Lower leg skin (tissue), 4 donors: ENCODE measurements at regions not wholly inside any gene's neighbourhood (a gene's known extent, or its start where the extent isn't known, plus 50 kb on each side); places are given as distances from the start of the nearest gene placed in this dataset.

ENCODE experiments used
- DNase-seq, 2 donors: peaks; one replicate each; pipeline ENCODE4 v3.0.0-alpha.2; 2019; ENCODE audit warnings: low spot score in 2 of 2
- H3K4me3 ChIP-seq: fragments of 200-600 bp; sonication (generic); 2 replicates; pipeline ENCODE4 v1.5.1; 2017; ENCODE audit warnings: mild to moderate bottlenecking, low read depth; ENCODE audit not compliant: poor library complexity, severe bottlenecking
- CTCF ChIP-seq, 3 donors: fragments of 450-650 bp; IDR thresholded peaks; one replicate each; pipeline ENCODE4 v1.5.1; 2016; ENCODE audit warnings: antibody characterized with exemption in 3 of 3, mild to moderate bottlenecking in 3 of 3, moderate library complexity in 2 of 3
- POLR2A ChIP-seq, 2 donors: fragments of 450-650 bp; IDR thresholded peaks; one replicate each; pipeline ENCODE4 v1.6.1; 2016 to 2017; ENCODE audit warnings: antibody characterized with exemption in 2 of 2, mild to moderate bottlenecking in 1 of 2, moderate library complexity in 1 of 2
- WGBS, 2 donors: methylation state at CpG; one replicate each; pipeline ENCODE4 v1.1.5; 2018; 5-methylcytosine and 5-hydroxymethylcytosine counted together
- intact Hi-C: fragments of 100-400 bp; cut with DNase I; formaldehyde crosslinking; loops from one replicate; pipeline ENCODE4 v1.15.0; 2023; ENCODE audit warnings: low total_unique reads

GRCh38 chr4:19171832-19172231, 1079.9 kb upstream of the SLIT2 start:
- intact Hi-C loops = no loop called here
- no peak overlapping the region for H3K4me3 ChIP-seq
- no peak for DNase-seq
- TF ChIP-seq POLR2A (IDR thresholded peaks at IDR 0.05) (no peak), CTCF (IDR thresholded peaks at IDR 0.05) (no peak)

- intact Hi-C loops = loop anchor here (10.0 kb wide), 1 partner anchor 1073 kb away; no protein-coding TSS in a partner anchor
- TF ChIP-seq CTCF (IDR thresholded peaks at IDR 0.05) (no peak), POLR2A (IDR thresholded peaks at IDR 0.05) (no peak)
- no peak for DNase-seq
- no peak overlapping the region for H3K4me3 ChIP-seq
Measured at GRCh38 chr4:19167311-19167710, 1084.4 kb upstream of the SLIT2 start.

GRCh38 chr4:19164334-19164733, 1087.4 kb upstream of the SLIT2 start:
- 89 to 94% methylated on average over 2 of the region's 2 CpGs for WGBS, 2 donors
- intact Hi-C loops = loop anchor here (10.0 kb wide), 1 partner anchor 1070 kb away; no protein-coding TSS in a partner anchor
- no peak for TF ChIP-seq CTCF (IDR thresholded peaks at IDR 0.05)
- TF ChIP-seq POLR2A (IDR thresholded peaks at IDR 0.05) = no peak
- no peak for DNase-seq
- no peak overlapping the region for H3K4me3 ChIP-seq

- TF ChIP-seq CTCF (IDR thresholded peaks at IDR 0.05) (no peak), POLR2A (IDR thresholded peaks at IDR 0.05) (no peak)
- WGBS, 2 donors = 76 to 83% methylated on average over 3 of the region's 3 CpGs
Measured at GRCh38 chr4:19159874-19160273, 1091.8 kb upstream of the SLIT2 start.

GRCh38 chr4:19158107-19158809, 1093.4 kb upstream of the SLIT2 start:
- intact Hi-C loops = no loop called here
- TF ChIP-seq POLR2A (IDR thresholded peaks at IDR 0.05) (no peak), CTCF (IDR thresholded peaks at IDR 0.05) (no peak)
- no peak for DNase-seq
- H3K4me3 ChIP-seq = no peak overlapping the region
- WGBS, 2 donors = 31 to 37% methylated on average over 2 of the region's 2 CpGs

More at GRCh38 chr4:19159874-19160273, 1091.8 kb upstream of the SLIT2 start:
- intact Hi-C loops = loop anchor here (10.0 kb wide), 1 partner anchor 1065 kb away; no protein-coding TSS in a partner anchor
- DNase-seq = no peak
- H3K4me3 ChIP-seq = no peak overlapping the region

- DNase-seq = no peak
- no peak for TF ChIP-seq POLR2A (IDR thresholded peaks at IDR 0.05)
- no peak for TF ChIP-seq CTCF (IDR thresholded peaks at IDR 0.05)
- intact Hi-C loops = no loop called here
- 84 to 93% methylated on average over 3 of the region's 3 CpGs for WGBS, 2 donors
- no peak overlapping the region for H3K4me3 ChIP-seq
Measured at GRCh38 chr4:19156786-19157185, 1094.9 kb upstream of the SLIT2 start.
